Cardiac septum (tissue), 1 donor: ENCODE measurements at regions not wholly inside any gene's neighbourhood (a gene's known extent, or its start where the extent isn't known, plus 50 kb on each side); places are given as distances from the start of the nearest gene placed in this dataset.

Experiments used
- DNase-seq: peaks from one replicate; pipeline ENCODE4 v3.0.0-alpha.2; 2020; ENCODE audit warnings: low spot score
- intact Hi-C: fragments of 100-400 bp; cut with DNase I; formaldehyde crosslinking; loops from one replicate; pipeline ENCODE4 v1.14.0; 2022
- donor health status: DM: no; HTN: no; CAD: no.

GRCh38 chr6:139932671-139933070 lies 558.2 kb upstream of the CITED2 start:
- intact Hi-C loops = no loop called here
- DNase-seq = no peak

DNA sequence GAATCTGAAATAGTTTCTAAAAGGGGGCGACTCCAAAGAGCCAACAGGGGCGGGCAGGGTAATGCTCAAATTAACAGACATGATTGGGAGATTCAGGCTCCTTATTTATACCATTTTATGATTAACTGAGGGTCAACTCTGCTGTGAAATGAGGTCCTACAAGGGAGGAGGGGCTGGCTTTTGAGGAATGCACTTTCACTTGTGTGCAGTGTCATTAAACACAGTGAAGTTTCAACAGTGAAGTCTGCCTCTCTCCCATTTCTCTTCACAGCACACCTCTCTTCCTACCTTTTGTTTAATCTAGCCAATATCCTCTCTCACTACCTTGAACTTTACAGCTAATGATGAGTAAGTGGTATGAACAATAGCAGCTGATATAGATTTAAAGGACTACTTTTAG lies 557.3 kb upstream of the CITED2 start:
- DNase-seq = no peak
- intact Hi-C loops = no loop called here

DNA sequence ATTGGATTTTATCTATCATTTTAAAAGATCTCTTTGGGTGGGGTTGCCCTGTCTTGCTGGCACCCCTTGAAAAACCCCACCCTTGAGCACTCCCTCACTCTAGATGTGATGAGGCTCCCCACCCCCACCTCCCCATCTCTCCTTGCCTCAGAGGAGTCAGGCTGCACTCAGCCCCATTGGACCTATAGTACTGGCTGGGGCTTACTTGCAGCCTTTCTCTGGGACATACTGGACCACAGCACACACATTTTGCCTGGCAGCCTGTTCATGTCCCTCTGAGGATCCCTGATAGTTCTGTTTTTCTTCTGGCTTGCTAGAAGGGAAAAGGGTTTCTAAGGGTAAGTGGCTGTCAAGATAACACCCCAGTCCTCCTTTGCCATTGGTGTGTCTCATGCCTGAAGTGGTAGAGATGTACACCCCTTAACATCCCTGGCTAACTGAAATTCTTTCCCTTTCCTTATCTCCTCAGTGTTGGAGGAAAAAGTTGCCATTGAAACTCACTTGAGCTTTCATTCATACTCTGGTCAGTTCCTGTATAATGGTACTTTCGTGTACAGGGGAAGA lies 553.4 kb upstream of the CITED2 start:
- intact Hi-C loops = no loop called here
- no peak for DNase-seq

- intact Hi-C loops = no loop called here
- DNase-seq = no peak
Measured at GRCh38 chr6:139927236-139927635, 552.8 kb upstream of the CITED2 start.

DNA sequence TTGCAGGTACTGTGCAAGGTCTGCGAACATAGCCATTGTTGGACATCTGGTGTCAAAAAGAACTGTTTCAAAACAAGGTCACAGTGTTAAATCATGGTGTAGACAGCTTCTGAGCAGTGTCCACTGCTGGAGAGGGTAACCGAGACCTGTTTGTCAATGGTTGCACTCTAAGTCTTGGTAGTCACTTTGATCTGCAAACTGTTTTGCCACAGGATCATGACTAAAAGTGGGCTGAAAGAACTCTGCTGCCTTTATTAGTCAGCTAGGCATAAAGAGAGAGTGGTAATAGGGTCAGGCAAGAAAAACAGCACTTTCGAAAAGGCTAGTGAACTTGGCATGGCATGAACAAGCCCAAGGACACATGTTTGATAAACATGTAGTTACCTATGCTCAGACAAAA lies 552.3 kb upstream of the CITED2 start:
- DNase-seq = no peak
- intact Hi-C loops = no loop called here

DNA sequence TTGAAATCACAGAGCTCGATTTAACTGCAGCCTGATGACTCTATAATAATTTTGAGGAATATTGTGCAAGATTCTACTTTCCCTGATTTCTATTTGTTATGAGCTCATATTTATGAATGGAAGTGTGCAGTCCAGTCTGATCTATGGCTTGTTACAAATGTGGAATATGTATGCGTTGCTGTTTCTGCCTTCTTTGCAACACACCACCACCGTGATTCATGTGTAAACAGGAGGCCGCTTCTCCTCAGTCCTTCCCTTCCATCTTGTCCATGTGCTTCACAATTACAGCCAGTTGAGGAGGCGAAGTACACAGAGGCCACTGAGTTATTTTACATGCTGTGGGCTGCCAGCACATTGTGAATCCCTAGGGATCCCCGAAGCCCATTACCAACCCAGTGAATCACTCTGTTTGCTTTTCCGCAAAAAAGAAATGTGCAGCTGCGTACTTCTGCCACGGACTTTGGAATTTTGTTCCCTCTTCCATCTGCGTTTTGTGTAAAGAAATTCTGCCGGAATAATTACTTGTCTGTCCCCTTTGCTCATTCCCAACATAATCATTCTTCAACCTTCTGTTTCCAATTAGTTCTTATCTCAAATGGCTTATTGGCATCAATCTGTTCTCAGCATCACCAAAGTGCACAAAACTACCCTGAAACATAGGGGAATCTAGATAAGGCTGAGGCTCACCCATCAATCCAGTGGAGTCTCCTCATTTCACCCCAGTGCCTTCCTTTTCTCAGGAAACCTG lies 551.6 kb upstream of the CITED2 start:
- intact Hi-C loops = no loop called here
- no peak for DNase-seq

GRCh38 chr6:139923964-139924475 lies 549.6 kb upstream of the CITED2 start:
- intact Hi-C loops = no loop called here
- DNase-seq = no peak

- intact Hi-C loops = no loop called here
Measured at GRCh38 chr6:139922236-139922635, 547.8 kb upstream of the CITED2 start.

GRCh38 chr6:139920776-139921100 lies 546.3 kb upstream of the CITED2 start:
- no peak for DNase-seq
- intact Hi-C loops = no loop called here

More at GRCh38 chr6:139922236-139922635, 547.8 kb upstream of the CITED2 start:
- no peak for DNase-seq

- intact Hi-C loops = no loop called here
- DNase-seq = no peak
Measured at GRCh38 chr6:139920027-139920775, 545.8 kb upstream of the CITED2 start.

DNA sequence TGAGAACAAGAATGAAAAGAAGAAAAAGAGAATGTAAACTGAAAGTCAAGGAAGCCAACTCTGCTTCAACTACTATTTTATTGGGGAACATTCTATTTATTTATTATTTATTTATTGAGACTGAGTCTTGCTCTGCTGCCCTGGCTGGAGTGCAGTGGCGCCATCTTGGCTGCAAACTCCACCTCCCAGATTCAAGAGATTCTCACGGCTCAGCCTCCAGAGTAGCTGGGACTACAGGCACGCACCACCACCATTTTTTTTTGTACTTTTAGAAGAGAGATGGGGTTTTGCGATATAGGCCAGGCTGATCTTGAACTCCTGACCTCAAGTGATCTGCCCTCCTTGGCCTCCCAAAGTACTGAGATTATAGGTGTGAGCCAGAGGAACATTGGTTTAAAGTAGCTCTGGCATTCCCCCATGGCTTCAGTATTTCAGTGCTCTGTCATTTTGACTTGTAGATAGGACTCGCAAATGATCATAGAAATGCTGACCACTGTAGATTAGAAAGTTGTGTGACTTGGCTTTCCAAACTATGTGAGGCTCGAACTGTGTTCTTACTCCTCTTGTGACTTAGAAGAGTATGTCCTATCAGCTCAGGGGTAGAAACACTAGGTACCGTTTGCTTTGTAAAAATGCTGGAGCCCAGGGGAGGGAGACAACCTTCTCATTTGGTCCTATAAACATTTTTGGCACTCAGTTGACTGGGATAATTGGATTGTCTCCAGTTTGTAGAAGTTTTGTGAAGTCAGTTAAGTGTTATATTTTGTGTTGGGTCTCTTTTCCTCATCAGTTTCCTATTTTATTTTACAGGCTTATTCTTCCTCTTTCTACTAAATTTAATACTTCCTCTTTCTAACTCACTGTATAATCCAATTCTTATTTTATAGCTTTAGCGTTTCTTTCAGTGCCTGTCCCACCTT lies 544.9 kb upstream of the CITED2 start:
- no peak for DNase-seq
- intact Hi-C loops = no loop called here

DNA sequence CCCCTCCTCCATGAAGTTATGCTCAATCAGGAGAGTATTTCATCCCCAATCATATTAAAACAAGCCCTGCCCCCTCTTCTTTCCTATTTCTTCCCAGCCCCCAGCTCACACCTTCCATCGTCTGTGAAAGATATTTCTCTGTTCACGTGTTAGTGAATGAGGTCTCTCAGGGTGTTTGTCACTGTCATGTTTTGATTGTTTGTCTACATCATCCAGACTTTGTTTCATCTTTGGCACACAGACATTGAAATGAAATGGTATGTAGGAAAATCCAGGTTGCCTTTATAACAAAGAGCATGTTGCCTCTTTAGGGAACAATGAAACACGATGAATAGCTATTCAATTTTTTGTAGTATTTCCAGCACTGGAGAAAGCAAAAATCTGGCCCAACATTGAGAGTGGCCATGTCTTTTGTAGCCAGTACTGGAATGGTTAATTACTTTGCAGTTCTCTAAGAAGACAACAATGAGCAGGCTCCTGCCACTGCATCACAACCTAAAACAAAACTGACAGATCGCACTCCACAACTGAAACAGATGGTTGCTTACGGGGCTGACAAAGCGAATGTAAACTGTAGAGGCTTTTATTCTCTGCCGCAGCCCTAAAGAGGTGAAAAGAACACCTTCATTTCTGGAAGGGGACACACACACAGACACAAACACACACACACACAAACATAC lies 543.6 kb upstream of the CITED2 start:
- intact Hi-C loops = no loop called here
- DNase-seq = no peak

DNA sequence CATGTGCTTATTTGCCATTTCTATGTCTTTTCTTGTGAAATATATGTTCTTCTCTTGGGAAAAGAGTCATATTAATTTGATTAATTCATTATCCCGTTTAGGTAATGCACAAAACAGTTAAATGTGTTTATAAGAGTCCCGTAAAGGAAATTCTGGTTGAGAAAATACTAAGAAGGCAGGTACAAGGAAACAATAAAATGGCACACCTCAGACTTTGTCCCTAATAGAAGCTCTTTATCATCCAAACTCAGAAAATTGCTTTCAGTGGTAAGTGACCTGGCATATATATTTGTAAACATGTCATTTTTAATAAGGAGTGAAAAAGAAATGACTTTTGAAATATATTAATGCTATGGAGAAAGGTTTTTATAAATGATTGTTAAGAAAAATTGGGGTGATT lies 540.5 kb upstream of the CITED2 start:
- no peak for DNase-seq
- intact Hi-C loops = no loop called here

DNA sequence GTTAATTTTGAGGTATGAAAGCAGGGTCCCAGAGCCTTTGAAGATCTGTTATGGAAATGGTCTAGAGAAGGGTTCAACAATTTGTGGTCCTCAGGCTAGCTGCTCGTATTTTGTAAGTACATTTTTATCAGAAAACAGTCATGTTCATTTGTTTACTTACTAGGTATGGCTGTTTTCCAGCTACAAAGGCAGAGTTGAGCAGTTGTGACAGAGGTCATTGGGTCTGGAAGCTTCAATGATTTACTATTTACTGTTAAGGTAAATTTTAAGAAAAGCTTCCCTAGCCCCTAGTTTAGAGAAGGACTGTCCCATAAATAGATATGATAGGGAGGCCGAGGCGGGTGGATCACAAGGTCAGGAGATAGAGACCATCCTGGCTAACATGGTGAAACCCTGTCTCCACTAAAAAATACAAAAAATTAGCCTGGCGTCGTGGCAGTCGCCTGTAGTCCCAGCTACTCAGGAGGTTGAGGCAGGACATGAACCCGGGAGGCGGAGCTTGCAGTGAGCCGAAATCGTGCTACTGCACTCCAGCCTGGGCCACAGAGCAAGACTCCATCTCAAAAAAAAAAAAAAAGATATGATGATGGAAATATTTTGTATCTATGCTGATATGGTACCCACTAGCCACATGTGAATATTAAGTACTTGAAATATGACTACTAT lies 538.4 kb upstream of the CITED2 start:
- intact Hi-C loops = no loop called here
- DNase-seq = no peak

DNA sequence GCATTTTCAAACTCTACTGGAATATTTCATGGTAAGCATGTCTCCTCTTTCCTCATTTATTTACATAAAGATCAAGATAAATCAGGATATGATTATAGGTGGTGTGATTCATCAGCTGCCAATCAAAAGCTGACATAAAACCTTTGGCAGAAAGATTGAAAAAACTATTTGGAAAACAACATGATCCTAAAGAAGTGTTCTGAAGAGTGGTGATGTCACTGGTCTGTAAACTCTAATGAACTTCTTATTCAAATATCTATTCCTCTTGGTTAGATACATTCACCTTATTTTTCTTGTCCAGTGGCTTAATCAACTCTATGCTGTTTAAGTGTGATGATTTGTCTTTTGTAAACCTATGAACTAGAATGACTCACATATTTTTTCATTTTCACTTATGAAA lies 535.5 kb upstream of the CITED2 start:
- intact Hi-C loops = no loop called here
- no peak for DNase-seq

DNA sequence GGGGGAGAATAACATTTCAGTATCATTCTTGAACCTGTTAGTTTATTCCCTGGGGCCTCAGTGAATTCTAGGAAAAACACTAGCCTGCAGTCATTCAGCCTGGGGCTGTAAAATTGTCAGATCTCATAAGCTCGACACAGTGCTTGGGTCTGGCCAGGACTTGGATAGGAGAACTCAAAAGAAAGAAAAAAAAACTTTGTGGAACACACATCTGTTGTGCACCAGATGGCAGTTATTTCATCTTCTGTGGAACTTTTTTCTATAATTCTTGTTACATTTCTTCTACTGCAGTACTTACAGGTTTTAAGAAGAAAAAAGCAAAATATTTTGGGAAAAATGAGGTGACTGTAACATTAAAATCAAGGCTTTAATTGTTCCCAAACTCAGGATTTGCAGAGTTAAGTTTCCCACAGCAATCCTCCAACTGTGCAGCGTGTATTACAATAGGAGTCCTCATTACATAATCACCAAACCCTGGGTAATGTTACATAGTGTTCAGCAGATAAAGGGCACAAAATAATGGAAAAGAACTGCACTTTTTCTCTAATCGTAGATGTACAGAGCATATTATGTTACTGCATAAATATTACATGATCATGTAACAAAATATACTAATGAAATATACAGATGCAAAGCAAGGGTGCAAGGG lies 531.1 kb upstream of the CITED2 start:
- intact Hi-C loops = no loop called here

GRCh38 chr6:139904568-139904967 lies 530.1 kb upstream of the CITED2 start:
- intact Hi-C loops = no loop called here
- no peak for DNase-seq

More for the DNA sequence above, 531.1 kb upstream of the CITED2 start:
- no peak for DNase-seq

GRCh38 chr6:139904158-139904533 lies 529.7 kb upstream of the CITED2 start:
- intact Hi-C loops = no loop called here

More at GRCh38 chr6:139904158-139904533, 529.7 kb upstream of the CITED2 start:
- no peak for DNase-seq
